ENCODE measurements at regions not wholly inside any gene's neighbourhood (a gene's known extent, or its start where the extent isn't known, plus 50 kb on each side); places are given as distances from the start of the nearest gene placed in this dataset.

DNA sequence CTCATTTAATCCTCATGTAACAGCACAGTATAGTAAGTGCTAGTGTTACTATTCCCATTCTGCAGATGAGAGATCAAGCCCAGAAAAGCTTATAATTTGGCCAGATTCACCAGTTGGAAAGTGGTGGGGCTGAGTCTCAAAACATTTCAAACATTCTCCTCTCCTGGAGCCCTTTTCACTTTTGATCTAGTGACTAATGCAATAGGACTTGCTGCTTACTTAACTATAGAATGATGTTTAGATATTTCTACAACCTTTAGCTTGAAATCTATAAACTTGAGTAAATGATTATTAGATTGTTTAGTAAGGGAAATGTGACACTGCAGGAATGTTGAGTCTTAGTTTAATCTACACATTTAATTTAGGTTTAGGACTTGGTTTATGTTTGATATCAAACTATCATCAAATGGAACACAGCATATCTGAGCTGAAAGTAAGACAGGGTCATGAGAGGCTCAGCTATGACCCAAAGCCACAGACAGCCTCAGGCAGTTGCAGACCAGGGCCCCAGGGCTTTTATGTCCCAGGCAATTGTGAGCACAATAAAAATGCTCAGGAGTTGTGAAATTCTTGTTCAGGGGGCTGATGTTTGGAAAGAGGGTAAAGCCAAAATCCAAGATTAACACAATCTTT, 199.5 kb upstream of the HS3ST1 start:
- ChIA-PET POLR2A (interaction anchor here (0.7 to 1.9 kb wide), 6 partner anchors 16 to 201 kb away, joined by 3 to 9 read pairs (median 4); no protein-coding TSS in a partner anchor), CTCF (no interaction called here), RAD21 (ENCODE audit: low non-redundant PET in 1 of 2, low total read pairs in 2 of 2, uncharacterized antibody in 2 of 2, unreplicated experiment in 2 of 2) (no interaction called here)
- Histone ChIP-seq H3K4me1 (ENCODE audit: control insufficient read depth in 1 of 2, insufficient read depth in 2 of 2, low read length in 2 of 2) (peaks cover 96 to 100% of the 10 kb centered on the region in 2 experiments), H3K4me2 (ENCODE audit: low read length) (peak overlapping the region; percentile 34), H3K9me2 (ENCODE audit: insufficient read depth) (no peaks in the 10 kb centered on the region), H3K27me3 (ENCODE audit: insufficient read depth, low read length) (no peaks in the 10 kb centered on the region), H3K4me3 (replicated peaks in 1 of 2; ENCODE audit: low read depth in 1 of 2, low read length in 2 of 2) (no peak overlapping the region; a peak in 1 of 4 replicates), H3K9me3 (ENCODE audit: control insufficient read depth in 1 of 2, insufficient read depth in 1 of 2, low read depth in 1 of 2, low read length in 2 of 2) (no peaks in the 10 kb centered on the region), H3K27ac (ENCODE audit: low read depth, low read length) (peak overlapping the region; percentile 94), H3K79me2 (ENCODE audit: insufficient read depth, low read length) (no peaks in the 10 kb centered on the region; the same call in 1 of the 2 replicates), H2AFZ (ENCODE audit: low read depth, low read length, poor library complexity, severe bottlenecking) (no peak overlapping the region), H4K20me1 (ENCODE audit: insufficient read depth) (no peaks in the 10 kb centered on the region), H3K9ac (ENCODE audit: low read length) (peak overlapping the region; percentile 68), H3K36me3 (ENCODE audit: control insufficient read depth in 1 of 2, insufficient read depth in 2 of 2, low read length in 2 of 2) (no peaks in the 10 kb centered on the region)
- DNase-seq (ENCODE audit: low read depth, low spot score) (peak; percentile 81), ATAC-seq (peak; percentile 62)
- no TSS peak for BruUV-seq (replicated peaks)
- intact Hi-C loops (cut with micrococcal nuclease) = loop anchor here (2.0 to 5.0 kb wide), 2 partner anchors 94 to 123 kb away; no protein-coding TSS in a partner anchor
- TF ChIP-seq EZH2phosphoT487 (IDR thresholded peaks at IDR 0.05; ENCODE audit: borderline replicate concordance) (no peak), RAD21 (IDR thresholded peaks at IDR 0.05; ENCODE audit: low read depth) (no peak), TCF7L2 (IDR thresholded peaks at IDR 0.05; ENCODE audit: borderline replicate concordance, extremely low read depth, insufficient read depth, insufficient read length) (peak; percentile 57), YY1 (IDR thresholded peaks at IDR 0.05; ENCODE audit: extremely low read depth, insufficient replicate concordance, low read depth, low read length) (peak; percentile 39)

DNA sequence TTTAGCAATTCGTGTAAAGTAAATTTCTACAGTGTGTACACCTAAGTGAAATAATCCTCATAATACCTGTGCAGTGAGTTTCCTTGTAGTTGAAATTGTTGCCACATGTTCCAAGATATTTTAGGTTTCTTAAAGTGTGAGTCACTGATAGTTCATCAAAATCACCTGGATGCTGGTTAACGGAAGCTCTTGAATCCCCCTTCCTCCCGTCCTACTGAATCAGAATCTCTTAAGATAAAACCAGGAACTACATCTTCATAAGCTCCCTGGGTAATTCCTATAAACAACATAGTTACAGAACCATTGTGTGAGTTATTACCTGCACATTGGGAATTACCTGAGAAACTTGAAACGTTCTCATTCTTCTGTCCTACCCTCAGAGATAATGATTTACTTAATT, 197.4 kb upstream of the HS3ST1 start:
- no peaks in the 10 kb centered on the region; the same call in 1 of the 2 replicates for H3K79me2 ChIP-seq (ENCODE audit: insufficient read depth, low read length)
- no peaks in the 10 kb centered on the region for H3K27me3 ChIP-seq (ENCODE audit: insufficient read depth, low read length)
- TF ChIP-seq JUND (IDR thresholded peaks at IDR 0.05) = no peak
- TF ChIP-seq ATF3 (IDR thresholded peaks at IDR 0.05) = no peak
- TF ChIP-seq POLR2AphosphoS5 (IDR thresholded peaks at IDR 0.05; ENCODE audit: low read depth, low read length) = peak; percentile 64
- TF ChIP-seq POLR2A (IDR thresholded peaks at IDR 0.05; ENCODE audit: borderline replicate concordance, extremely low read depth, insufficient read depth, insufficient read length) = no peak
- TF ChIP-seq SRF (IDR thresholded peaks at IDR 0.05; ENCODE audit: low read depth) = no peak
- peak; percentile 18 for TF ChIP-seq TCF7L2 (IDR thresholded peaks at IDR 0.05; ENCODE audit: borderline replicate concordance, extremely low read depth, insufficient read depth, insufficient read length)
- no peak for TF ChIP-seq REST (IDR thresholded peaks at IDR 0.05; ENCODE audit: low read depth)
- no peak for TF ChIP-seq CTCF (IDR thresholded peaks at IDR 0.05 in 2 of 3, conservative IDR thresholded peaks at IDR 0.05 in 1 of 3; ENCODE audit: borderline replicate concordance in 1 of 3, insufficient read depth in 1 of 3, low read depth in 2 of 3, low read length in 2 of 3)
- ChIA-PET POLR2A (interaction anchor here (0.7 to 6.3 kb wide), 16 partner anchors 7 to 196 kb away, joined by 3 to 60 read pairs (median 5); partner anchors contain the start of gene HS3ST1), RAD21 (ENCODE audit: low non-redundant PET in 1 of 2, low total read pairs in 2 of 2, uncharacterized antibody in 2 of 2, unreplicated experiment in 2 of 2) (interaction anchor here in 1 of 2 experiments (1.2 kb wide), 1 partner anchor 120 kb away, joined by 3 read pairs; no protein-coding TSS in a partner anchor), CTCF (interaction anchor here (0.8 to 0.9 kb wide), 2 partner anchors 73 to 197 kb away, joined by 3 read pairs; no protein-coding TSS in a partner anchor)
- H3K27ac ChIP-seq (ENCODE audit: low read depth, low read length) = peak overlapping the region; percentile 94
- no peak overlapping the region for H2AFZ ChIP-seq (ENCODE audit: low read depth, low read length, poor library complexity, severe bottlenecking)
- no peaks in the 10 kb centered on the region for H4K20me1 ChIP-seq (ENCODE audit: insufficient read depth)
- ATAC-seq (no peak), DNase-seq (ENCODE audit: low read depth, low spot score) (peak; percentile 81)
- peaks cover 77 to 98% of the 10 kb centered on the region in 2 experiments for H3K4me1 ChIP-seq (ENCODE audit: control insufficient read depth in 1 of 2, insufficient read depth in 2 of 2, low read length in 2 of 2)
- H3K4me2 ChIP-seq (ENCODE audit: low read length) = peak overlapping the region; percentile 60
- peak overlapping the region; percentile 68 for H3K9ac ChIP-seq (ENCODE audit: low read length)
- H3K9me2 ChIP-seq (ENCODE audit: insufficient read depth) = no peaks in the 10 kb centered on the region
- TSS peak; percentile 54 for BruUV-seq (replicated peaks)
- H3K36me3 ChIP-seq (ENCODE audit: control insufficient read depth in 1 of 2, insufficient read depth in 2 of 2, low read length in 2 of 2) = no peaks in the 10 kb centered on the region
- H3K9me3 ChIP-seq (ENCODE audit: control insufficient read depth in 1 of 2, insufficient read depth in 1 of 2, low read depth in 1 of 2, low read length in 2 of 2) = no peaks in the 10 kb centered on the region
- peak overlapping the region in 1 of 2 experiments; percentile 3; a peak in 1 of 4 replicates for H3K4me3 ChIP-seq (replicated peaks in 1 of 2; ENCODE audit: low read depth in 1 of 2, low read length in 2 of 2)
- intact Hi-C loops (cut with micrococcal nuclease) = loop anchor here (5.0 kb wide), 1 partner anchor 96 kb away; no protein-coding TSS in a partner anchor
